GM19395 (cell line): ENCODE measurements at regions not wholly inside any gene's neighbourhood (a gene's known extent, or its start where the extent isn't known, plus 50 kb on each side); places are given as distances from the start of the nearest gene placed in this dataset.
"Not testable (repeated sequence)": the region's sequence is repeated elsewhere in the genome, so short reads cannot be mapped to it uniquely, and the experiment has no call there.

Source experiments
- ATAC-seq: cut with Tn5 transposase; IDR thresholded peaks from one replicate; pipeline ENCODE4 v1.9.1; 2021; ENCODE audit warnings: mild to moderate bottlenecking, moderate library complexity; ENCODE audit not compliant: unreplicated experiment

- ATAC-seq, result no peak
These were observed 70.4 kb downstream of the TDRD15 start for GRCh38 chr2:21194147-21194546.

- ATAC-seq, result no peak
These were observed 71.1 kb downstream of the TDRD15 start for GRCh38 chr2:21194858-21195271.

- no peak for ATAC-seq
These were observed 71.6 kb downstream of the TDRD15 start for GRCh38 chr2:21195326-21195725.

GRCh38 chr2:21198637-21199036, 74.9 kb downstream of the TDRD15 start:
- no peak for ATAC-seq

- no peak for ATAC-seq
These were observed 80.2 kb downstream of the TDRD15 start for GRCh38 chr2:21203976-21204375.

GRCh38 chr2:21214085-21214484, 90.3 kb downstream of the TDRD15 start:
- ATAC-seq, result not testable (repeated sequence)

- no peak for ATAC-seq
These were observed 93.7 kb downstream of the TDRD15 start for GRCh38 chr2:21217442-21217841.

GRCh38 chr2:21220930-21221329, 97.2 kb downstream of the TDRD15 start:
- ATAC-seq, result no peak

GRCh38 chr2:21223618-21224017, 99.8 kb downstream of the TDRD15 start:
- ATAC-seq, result no peak

GRCh38 chr2:21228041-21228895, 104.5 kb downstream of the TDRD15 start:
- ATAC-seq, result no peak

- no peak for ATAC-seq
These were observed 105.5 kb downstream of the TDRD15 start for GRCh38 chr2:21229302-21229701.

- no peak for ATAC-seq
These were observed 106.4 kb downstream of the TDRD15 start for GRCh38 chr2:21230140-21230539.

GRCh38 chr2:21231985-21232384, 108.2 kb downstream of the TDRD15 start:
- no peak for ATAC-seq

- no peak for ATAC-seq
These were observed 109.4 kb downstream of the TDRD15 start for GRCh38 chr2:21233194-21233593.

GRCh38 chr2:21234001-21234400, 110.2 kb downstream of the TDRD15 start:
- ATAC-seq, result no peak

GRCh38 chr2:21234464-21235120, 110.8 kb downstream of the TDRD15 start:
- no peak for ATAC-seq

GRCh38 chr2:21239749-21240148, 116.0 kb downstream of the TDRD15 start:
- not testable (repeated sequence) for ATAC-seq

GRCh38 chr2:21244161-21244560, 120.4 kb downstream of the TDRD15 start:
- no peak for ATAC-seq

GRCh38 chr2:21245565-21245964, 121.8 kb downstream of the TDRD15 start:
- no peak for ATAC-seq

GRCh38 chr2:21249367-21249766, 125.6 kb downstream of the TDRD15 start:
- ATAC-seq, result no peak

- ATAC-seq, result no peak
These were observed 126.9 kb downstream of the TDRD15 start for GRCh38 chr2:21250673-21251072.
